H1 (cell line): ENCODE measurements at regions not wholly inside any gene's neighbourhood (a gene's known extent, or its start where the extent isn't known, plus 50 kb on each side); places are given as distances from the start of the nearest gene placed in this dataset.

Source experiments
- CTCF ChIA-PET: fragments of 300-600 bp; sonication (Branson Sonifier 250); formaldehyde crosslinking; loops from one replicate; lab custom pipeline; 2021; ENCODE audit not compliant: partially characterized antibody; lab: Charles Lee
- POLR2A ChIA-PET: fragments of 300-600 bp; sonication (Branson Sonifier 250); formaldehyde crosslinking; loops from one replicate; lab custom pipeline; 2021; ENCODE audit warnings: inconsistent platforms; ENCODE audit not compliant: partially characterized antibody; lab: Charles Lee
- DNase-seq, 2 experiments: peaks; one replicate each; pipeline versions ENCODE4 v3.0.0 to v3.0.0-alpha.2; 2010 to 2022; ENCODE audit warnings: low spot score in 2 of 2, low read depth in 1 of 2, mixed read lengths in 1 of 2
- FAIRE-seq: peaks from 2 replicates; lab custom pipeline; 2011; peaks lifted over from hg19 to GRCh38; lab: Jason Lieb, UNC
- H2AFZ ChIP-seq: 2 replicates; pipeline ENCODE4 v1.8.1; 2012; ENCODE audit warnings: low read length, inconsistent platforms
- H2AK5ac ChIP-seq: 2 replicates; pipeline ENCODE4 v1.6.1; 2013; ENCODE audit warnings: low read depth, low read length
- H2BK120ac ChIP-seq: replicated peaks from 2 replicates; pipeline ENCODE3; 2013; ENCODE audit warnings: low read depth, low read length, inconsistent platforms
- H2BK12ac ChIP-seq: 2 replicates; pipeline ENCODE4 v1.6.1; 2013; ENCODE audit warnings: low read depth, low read length
- H2BK15ac ChIP-seq: 2 replicates; pipeline ENCODE4 v1.6.1; 2013; ENCODE audit warnings: low read length
- H2BK20ac ChIP-seq: 2 replicates; pipeline ENCODE4 v1.6.1; 2013; ENCODE audit warnings: low read length
- H2BK5ac ChIP-seq: 2 replicates; pipeline ENCODE4 v1.6.1; 2013; ENCODE audit warnings: low read depth, low read length
- H3K14ac ChIP-seq: 2 replicates; pipeline ENCODE4 v1.6.1; 2013; ENCODE audit warnings: inconsistent platforms; ENCODE audit not compliant: insufficient read length
- H3K18ac ChIP-seq: 2 replicates; pipeline ENCODE4 v1.6.1; 2013; ENCODE audit warnings: low read length; ENCODE audit errors: extremely low read depth
- H3K23ac ChIP-seq: 2 replicates; pipeline ENCODE4 v1.6.1; 2013; ENCODE audit warnings: inconsistent platforms; ENCODE audit not compliant: insufficient read length
- H3K23me2 ChIP-seq: 2 replicates; pipeline ENCODE4 v1.6.1; 2013; ENCODE audit warnings: low read depth, low read length
- H3K27ac ChIP-seq: 2 replicates; pipeline ENCODE4 v1.6.1; 2011; ENCODE audit warnings: low read depth, low read length, inconsistent platforms
- H3K27me3 ChIP-seq, 4 experiments: replicated peaks in 1 of 4; 1 replicate in 1 of 4; 2 replicates in 3 of 4; pipeline versions ENCODE4 v1.6.1 to v1.8.1; 2011 to 2013; ENCODE audit warnings: low read length in 3 of 4, mild to moderate bottlenecking in 3 of 4, inconsistent platforms in 2 of 4, mixed read lengths in 2 of 4, moderate library complexity in 1 of 4; ENCODE audit not compliant: control insufficient read depth in 3 of 4, insufficient read depth in 3 of 4; ENCODE audit errors: extremely low read depth in 1 of 4
- H3K36me3 ChIP-seq, 4 experiments: 2 replicates each; pipeline versions ENCODE4 v1.6.1 to v1.8.1; 2011 to 2013; ENCODE audit warnings: mild to moderate bottlenecking in 4 of 4, low read length in 3 of 4, moderate library complexity in 2 of 4, control low read depth in 1 of 4, inconsistent platforms in 1 of 4; ENCODE audit not compliant: insufficient read depth in 4 of 4, control insufficient read depth in 2 of 4
- H3K4ac ChIP-seq: replicated peaks from 2 replicates; pipeline ENCODE3; 2013; ENCODE audit warnings: low read length, low read depth, mixed read lengths, inconsistent platforms; ENCODE audit not compliant: insufficient read length
- H3K4me1 ChIP-seq, 4 experiments: replicated peaks in 1 of 4; 1 replicate in 1 of 4; 2 replicates in 3 of 4; pipeline versions ENCODE4 v1.6.1 to v1.8.1; 2011 to 2013; ENCODE audit warnings: low read length in 3 of 4, inconsistent platforms in 2 of 4, mixed read lengths in 1 of 4; ENCODE audit not compliant: insufficient read depth in 4 of 4, control insufficient read depth in 3 of 4
- H3K4me2 ChIP-seq, 2 experiments: 2 replicates each; pipeline versions ENCODE4 v1.6.1 to v1.8.1; 2011 to 2013; ENCODE audit warnings: low read depth in 2 of 2, low read length in 2 of 2, control low read depth in 1 of 2, inconsistent platforms in 1 of 2, mild to moderate bottlenecking in 1 of 2; ENCODE audit not compliant: insufficient read depth in 1 of 2
- H3K4me3 ChIP-seq, 4 experiments: fragments of 200-600, 300-600 bp in 1 of 4; sonication (generic), shearing (Covaris generic), sonication (Bioruptor Twin) in 1 of 4; 2 replicates each; pipeline versions ENCODE4 v1.5.1 to v1.8.1; 2011 to 2016; ENCODE audit warnings: low read length in 4 of 4, low read depth in 3 of 4, control low read depth in 2 of 4, inconsistent platforms in 2 of 4, mild to moderate bottlenecking in 2 of 4, mixed read lengths in 1 of 4, moderate library complexity in 1 of 4; ENCODE audit not compliant: insufficient read depth in 2 of 4; ENCODE audit errors: extremely low read depth in 1 of 4
- H3K56ac ChIP-seq: replicated peaks from 2 replicates; pipeline ENCODE3; 2013; ENCODE audit warnings: low read depth, mild to moderate bottlenecking, mixed read lengths, low read length, inconsistent platforms; ENCODE audit not compliant: insufficient read length
- H3K79me1 ChIP-seq: 2 replicates; pipeline ENCODE4 v1.6.1; 2013; ENCODE audit warnings: low read depth, low read length, control low read depth
- H3K79me2 ChIP-seq, 2 experiments: 2 replicates each; pipeline versions ENCODE4 v1.6.1 to v1.8.1; 2012 to 2013; ENCODE audit warnings: low read length in 2 of 2, mild to moderate bottlenecking in 2 of 2, inconsistent platforms in 1 of 2; ENCODE audit not compliant: insufficient read depth in 2 of 2, control insufficient read depth in 1 of 2
- H3K9ac ChIP-seq, 4 experiments: replicated peaks in 1 of 4; 1 replicate in 1 of 4; 2 replicates in 3 of 4; pipeline versions ENCODE4 v1.6.1 to v1.8.1; 2011 to 2013; ENCODE audit warnings: low read depth in 3 of 4, low read length in 3 of 4, control low read depth in 2 of 4, mild to moderate bottlenecking in 2 of 4, moderate library complexity in 2 of 4, inconsistent platforms in 1 of 4; ENCODE audit errors: extremely low read depth in 1 of 4
- H3K9me3 ChIP-seq, 2 experiments: 2 replicates each; pipeline versions ENCODE4 v1.6.1 to v1.8.1; 2012 to 2013; ENCODE audit warnings: mild to moderate bottlenecking in 2 of 2, moderate library complexity in 2 of 2, control low read depth in 1 of 2, inconsistent platforms in 1 of 2, low read depth in 1 of 2, low read length in 1 of 2, mixed read lengths in 1 of 2; ENCODE audit not compliant: insufficient read depth in 2 of 2
- H4K20me1 ChIP-seq, 2 experiments: replicated peaks in 1 of 2; 2 replicates each; pipeline versions ENCODE3 to v1.8.1; 2011 to 2013; ENCODE audit warnings: inconsistent platforms in 2 of 2, low read length in 2 of 2, mild to moderate bottlenecking in 1 of 2; ENCODE audit not compliant: insufficient read depth in 2 of 2, control insufficient read depth in 1 of 2
- H4K5ac ChIP-seq: 2 replicates; pipeline ENCODE4 v1.6.1; 2013; ENCODE audit warnings: low read length, low read depth, mixed read lengths, inconsistent platforms; ENCODE audit not compliant: insufficient read length
- H4K8ac ChIP-seq: 2 replicates; pipeline ENCODE4 v1.8.0; 2013; ENCODE audit warnings: mild to moderate bottlenecking, moderate library complexity, low read length, inconsistent platforms; ENCODE audit not compliant: insufficient read depth; ENCODE audit errors: extremely low read depth
- H4K91ac ChIP-seq: replicated peaks from 2 replicates; pipeline ENCODE3; 2013; ENCODE audit warnings: low read length, mixed read lengths, inconsistent platforms; ENCODE audit not compliant: insufficient read length
- ASH2L ChIP-seq: fragments of 200-600, 300-600 bp; sonication (generic); IDR thresholded peaks from one replicate; pipeline ENCODE4 v1.7.1; 2017; ENCODE audit warnings: low read length
- BACH1 ChIP-seq: IDR thresholded peaks from 2 replicates; pipeline ENCODE4 v1.6.1; 2012; ENCODE audit warnings: low read length, improper control_type of control experiment
- EGR1 ChIP-seq: IDR thresholded peaks from 2 replicates; pipeline ENCODE4 v1.6.1; 2011; ENCODE audit warnings: low read depth, low read length, borderline replicate concordance
- EZH2 ChIP-seq: fragments of 200-600 bp; sonication (generic); IDR thresholded peaks from 2 replicates; pipeline ENCODE4 v1.7.1; 2012; ENCODE audit warnings: low read depth, mild to moderate bottlenecking, moderate library complexity, low read length, inconsistent platforms; ENCODE audit not compliant: severe bottlenecking
- GTF2F1 ChIP-seq: IDR thresholded peaks from 2 replicates; pipeline ENCODE4 v1.6.1; 2012; ENCODE audit warnings: low read depth, low read length, improper control_type of control experiment, borderline replicate concordance
- JUN ChIP-seq: IDR thresholded peaks from 2 replicates; pipeline ENCODE4 v1.6.1; 2011; ENCODE audit warnings: low read depth, mild to moderate bottlenecking, improper control_type of control experiment, low read length
- JUND ChIP-seq: IDR thresholded peaks from 2 replicates; pipeline ENCODE4 v1.6.1; 2011; ENCODE audit warnings: mild to moderate bottlenecking, improper control_type of control experiment, low read length
- KDM5A ChIP-seq: fragments of 200-600 bp; IDR thresholded peaks from 2 replicates; pipeline ENCODE4 v1.7.1; 2012; ENCODE audit warnings: mild to moderate bottlenecking, low read length, inconsistent platforms, mixed read lengths
- PHF8 ChIP-seq: fragments of 200-600 bp; sonication (generic); conservative IDR thresholded peaks from 2 replicates; pipeline ENCODE4 v1.7.1; 2012; ENCODE audit warnings: low read depth, mild to moderate bottlenecking, inconsistent platforms, low read length, moderate library complexity
- POLR2AphosphoS5 ChIP-seq: IDR thresholded peaks from 2 replicates; pipeline ENCODE4 v1.6.1; 2011; ENCODE audit warnings: low read depth, low read length
- RNF2 ChIP-seq: fragments of 200-900, 300-1000 bp; sonication (generic); IDR thresholded peaks from 2 replicates; pipeline ENCODE4 v1.7.1; 2016; ENCODE audit warnings: borderline replicate concordance, low read depth, mild to moderate bottlenecking, antibody characterized with exemption, low read length; ENCODE audit not compliant: poor library complexity, severe bottlenecking; ENCODE audit errors: missing control alignments
- SRF ChIP-seq: IDR thresholded peaks from 2 replicates; pipeline ENCODE4 v1.6.1; 2011; ENCODE audit warnings: mild to moderate bottlenecking, low read depth, low read length, moderate library complexity
- WGBS, 2 experiments: shearing (Covaris generic) in 1 of 2; methylation state at CpG; one replicate each; pipeline versions ENCODE4 v1.1.6 to v1.1.7; 2013 to 2015; ENCODE audit warnings: low lambda C conversion rate in 2 of 2, mixed read lengths in 2 of 2, inconsistent platforms in 1 of 2, low coverage in 1 of 2, missing lambda C conversion rate in 1 of 2; ENCODE audit not compliant: insufficient replicate concordance in 2 of 2, insufficient coverage in 1 of 2, insufficient read length in 1 of 2; ENCODE audit errors: extremely low coverage in 1 of 2, missing lambda C conversion rate in 1 of 2; 5-methylcytosine and 5-hydroxymethylcytosine counted together

GRCh38 chr6:106857771-106858652 lies 116.5 kb downstream of the CD24 start:
- H3K56ac ChIP-seq = no peak overlapping the region
- H3K27me3 ChIP-seq = no peaks in the 10 kb centered on the region
- H3K36me3 ChIP-seq = no peaks in the 10 kb centered on the region
- H2BK12ac ChIP-seq = no peak overlapping the region
- no peak overlapping the region for H3K4ac ChIP-seq
- no peak overlapping the region for H2BK20ac ChIP-seq
- H2BK15ac ChIP-seq = no peak overlapping the region
- H2AFZ ChIP-seq = no peak overlapping the region
- no peak overlapping the region for H2BK5ac ChIP-seq
- 88% methylated on average over 9 of the region's 9 CpGs; no CpG with 5 or more reads in 1 of the 2 experiments for WGBS, 2 experiments
- H3K9ac ChIP-seq = no peak overlapping the region
- H3K14ac ChIP-seq = no peak overlapping the region
- FAIRE-seq = no peak
- no peak overlapping the region for H3K4me3 ChIP-seq
- H3K79me2 ChIP-seq = no peaks in the 10 kb centered on the region
- ChIA-PET CTCF (interaction anchor here (0.6 kb wide), 1 partner anchor 134 kb away, joined by 4 read pairs; no protein-coding TSS in a partner anchor), POLR2A (no interaction called here)
- H3K9me3 ChIP-seq = peaks cover 25 to 28% of the 10 kb centered on the region in 2 experiments
- H4K91ac ChIP-seq = no peak overlapping the region
- H3K18ac ChIP-seq = no peak overlapping the region
- H2AK5ac ChIP-seq = no peak overlapping the region
- no peaks in the 10 kb centered on the region for H3K23me2 ChIP-seq
- no peak overlapping the region for H3K23ac ChIP-seq
- no peaks in the 10 kb centered on the region for H3K79me1 ChIP-seq
- H4K20me1 ChIP-seq = no peaks in the 10 kb centered on the region
- no peak overlapping the region for H2BK120ac ChIP-seq
- no peak overlapping the region for H4K5ac ChIP-seq
- no peak for TF ChIP-seq PHF8
- no peak for TF ChIP-seq RNF2
- TF ChIP-seq EZH2 = no peak
- no peak for TF ChIP-seq JUND
- TF ChIP-seq ASH2L = no peak
- TF ChIP-seq JUN = no peak
- no peak for TF ChIP-seq GTF2F1
- TF ChIP-seq BACH1 = no peak
- TF ChIP-seq KDM5A = no peak
- TF ChIP-seq POLR2AphosphoS5 = no peak
- TF ChIP-seq EGR1 = no peak
- no peak for TF ChIP-seq SRF
- H3K4me2 ChIP-seq = no peak overlapping the region
- no peaks in the 10 kb centered on the region for H3K4me1 ChIP-seq
- no peak overlapping the region for H3K27ac ChIP-seq
- DNase-seq = no peak
- no peak overlapping the region for H4K8ac ChIP-seq
